HCT116 (cell line): ENCODE measurements at regions not wholly inside any gene's neighbourhood (a gene's known extent, or its start where the extent isn't known, plus 50 kb on each side); places are given as distances from the start of the nearest gene placed in this dataset.

Source experiments
- CEBPB ChIP-seq: IDR thresholded peaks from 2 replicates; pipeline ENCODE4 v1.6.1; 2012; ENCODE audit warnings: low read depth
- POLR2A ChIP-seq: IDR thresholded peaks from 2 replicates; pipeline ENCODE4 v1.7.0; 2011; ENCODE audit warnings: borderline replicate concordance; ENCODE audit not compliant: insufficient read depth, insufficient read length; ENCODE audit errors: extremely low read depth
- RAD21 ChIP-seq: IDR thresholded peaks from 2 replicates; pipeline ENCODE4 v1.6.1; 2012; ENCODE audit warnings: low read depth, mild to moderate bottlenecking
- SRF ChIP-seq: IDR thresholded peaks from 2 replicates; pipeline ENCODE4 v1.6.1; 2012; ENCODE audit warnings: low read depth
- YY1 ChIP-seq: IDR thresholded peaks from 2 replicates; pipeline ENCODE4 v1.6.1; 2011; ENCODE audit warnings: low read length, low read depth, moderate library complexity, mild to moderate bottlenecking; ENCODE audit not compliant: insufficient replicate concordance; ENCODE audit errors: extremely low read depth
- ZNF274 ChIP-seq: fragments of 200-500 bp; sonication (Bioruptor generic); IDR thresholded peaks from 2 replicates; pipeline ENCODE4 v1.6.1; 2014; ENCODE audit warnings: mild to moderate bottlenecking, low read depth, low read length, inconsistent platforms
- TF ChIP-seq, protein P1 (sequence below), 3 experiments: fragments of 200-600 bp in 1 of 3; sonication (generic) in 1 of 3; IDR thresholded peaks in 2 of 3; conservative IDR thresholded peaks in 1 of 3; 2 replicates each; pipeline ENCODE4 v1.5.1; 2012 to 2017; ENCODE audit warnings: low read depth in 2 of 3, low read length in 2 of 3, antibody characterized with exemption in 1 of 3, borderline replicate concordance in 1 of 3, control low read depth in 1 of 3, mild to moderate bottlenecking in 1 of 3, mixed read lengths in 1 of 3, mixed run types in 1 of 3, moderate library complexity in 1 of 3; ENCODE audit not compliant: insufficient read depth in 1 of 3
- TF ChIP-seq, protein P2 (sequence below): IDR thresholded peaks from 2 replicates; pipeline ENCODE4 v1.6.1; 2012
- TF ChIP-seq, protein P3 (sequence below): IDR thresholded peaks from 2 replicates; pipeline ENCODE4 v1.6.1; 2012

DNA sequence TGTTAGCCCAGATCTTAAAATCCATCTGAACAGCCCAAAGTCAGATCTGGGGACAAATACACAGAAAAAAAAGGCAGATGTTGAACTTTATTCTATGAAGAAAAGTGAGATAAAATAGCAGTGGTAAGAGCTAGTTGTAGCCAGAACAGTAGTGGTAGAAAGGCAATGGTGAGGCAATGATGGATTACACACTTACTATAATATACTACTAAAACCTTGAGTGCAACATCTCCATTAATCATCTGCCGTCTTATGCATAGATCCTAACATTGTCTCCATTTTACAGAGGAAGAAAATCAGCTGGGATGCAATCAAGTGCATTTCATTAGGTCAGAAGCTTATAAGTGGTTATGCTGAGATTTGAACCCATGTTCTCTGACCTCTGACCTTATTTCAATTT is 699.6 kb downstream of the CDH11 start:
- TF ChIP-seq, protein P1, sequence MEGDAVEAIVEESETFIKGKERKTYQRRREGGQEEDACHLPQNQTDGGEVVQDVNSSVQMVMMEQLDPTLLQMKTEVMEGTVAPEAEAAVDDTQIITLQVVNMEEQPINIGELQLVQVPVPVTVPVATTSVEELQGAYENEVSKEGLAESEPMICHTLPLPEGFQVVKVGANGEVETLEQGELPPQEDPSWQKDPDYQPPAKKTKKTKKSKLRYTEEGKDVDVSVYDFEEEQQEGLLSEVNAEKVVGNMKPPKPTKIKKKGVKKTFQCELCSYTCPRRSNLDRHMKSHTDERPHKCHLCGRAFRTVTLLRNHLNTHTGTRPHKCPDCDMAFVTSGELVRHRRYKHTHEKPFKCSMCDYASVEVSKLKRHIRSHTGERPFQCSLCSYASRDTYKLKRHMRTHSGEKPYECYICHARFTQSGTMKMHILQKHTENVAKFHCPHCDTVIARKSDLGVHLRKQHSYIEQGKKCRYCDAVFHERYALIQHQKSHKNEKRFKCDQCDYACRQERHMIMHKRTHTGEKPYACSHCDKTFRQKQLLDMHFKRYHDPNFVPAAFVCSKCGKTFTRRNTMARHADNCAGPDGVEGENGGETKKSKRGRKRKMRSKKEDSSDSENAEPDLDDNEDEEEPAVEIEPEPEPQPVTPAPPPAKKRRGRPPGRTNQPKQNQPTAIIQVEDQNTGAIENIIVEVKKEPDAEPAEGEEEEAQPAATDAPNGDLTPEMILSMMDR (IDR thresholded peaks at IDR 0.05 in 2 of 3, conservative IDR thresholded peaks at IDR 0.05 in 1 of 3; ENCODE audit: borderline replicate concordance in 1 of 3, insufficient read depth in 1 of 3, low read depth in 2 of 3, low read length in 2 of 3): no peak
- TF ChIP-seq YY1 (no peak), CEBPB (no peak), POLR2A (no peak), SRF (no peak), RAD21 (no peak), ZNF274 (no peak)
- TF ChIP-seq, protein P2, sequence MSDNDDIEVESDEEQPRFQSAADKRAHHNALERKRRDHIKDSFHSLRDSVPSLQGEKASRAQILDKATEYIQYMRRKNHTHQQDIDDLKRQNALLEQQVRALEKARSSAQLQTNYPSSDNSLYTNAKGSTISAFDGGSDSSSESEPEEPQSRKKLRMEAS: no peak
- TF ChIP-seq, protein P3, sequence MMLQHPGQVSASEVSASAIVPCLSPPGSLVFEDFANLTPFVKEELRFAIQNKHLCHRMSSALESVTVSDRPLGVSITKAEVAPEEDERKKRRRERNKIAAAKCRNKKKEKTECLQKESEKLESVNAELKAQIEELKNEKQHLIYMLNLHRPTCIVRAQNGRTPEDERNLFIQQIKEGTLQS: no peak
